Inflammatory macrophage treated with lipopolysaccharide for 1 hour (primary cell): ENCODE measurements at regions not wholly inside any gene's neighbourhood (a gene's known extent, or its start where the extent isn't known, plus 50 kb on each side); places are given as distances from the start of the nearest gene placed in this dataset.
A peak's percentile ranks its signal among the peaks of the same experiment; 100 is the strongest.
"Not testable (repeated sequence)": the region's sequence is repeated elsewhere in the genome, so short reads cannot be mapped to it uniquely, and the experiment has no call there.

Source experiments
- DNase-seq, 2 donors: peaks; one replicate each; pipeline ENCODE4 v3.0.0-alpha.2; 2020 to 2022

GRCh38 chr9:117864385-117865057 lies 160.3 kb downstream of the TLR4 start:
- DNase-seq = no peak

DNA sequence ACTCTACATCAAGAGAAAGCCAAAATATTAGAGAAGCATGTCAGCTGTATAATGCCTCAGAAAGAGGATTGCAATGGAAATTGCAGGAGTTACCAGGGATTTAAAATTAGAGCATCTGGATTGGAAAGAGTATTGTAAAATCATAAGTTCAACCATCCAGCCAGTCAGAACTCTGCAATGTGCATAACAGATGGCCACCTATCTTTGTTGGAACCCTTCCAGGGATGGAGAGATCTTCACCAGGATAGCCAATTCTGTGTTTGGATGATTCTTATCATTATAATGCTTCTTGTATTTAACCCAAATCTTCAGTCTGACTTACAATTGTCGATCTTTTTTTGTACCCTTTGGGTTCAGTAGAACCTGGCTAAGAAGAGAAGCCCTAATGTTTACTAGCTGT lies 164.4 kb downstream of the TLR4 start:
- no peak for DNase-seq

DNA sequence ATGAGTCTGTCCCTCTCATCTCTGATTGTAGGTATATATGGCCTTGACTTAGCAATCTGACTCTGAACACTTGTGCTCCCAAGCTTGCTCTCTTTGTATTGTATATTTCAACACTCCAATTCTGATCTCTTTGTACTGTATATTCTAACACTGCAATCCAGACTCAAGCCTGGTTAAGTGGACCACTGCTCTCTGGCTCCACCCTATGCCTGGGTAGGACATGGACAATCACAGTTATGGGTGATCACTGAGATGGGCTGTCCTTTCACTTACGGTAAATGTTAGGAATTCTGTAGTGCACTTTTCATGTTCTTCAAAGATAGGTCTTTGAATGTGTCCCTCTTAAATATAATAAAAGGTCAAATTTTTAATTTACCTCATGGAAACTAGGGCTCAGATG lies 165.1 kb downstream of the TLR4 start:
- no peak for DNase-seq

- no peak for DNase-seq
Observed at GRCh38 chr9:117869712-117870111, 165.5 kb downstream of the TLR4 start.

DNA sequence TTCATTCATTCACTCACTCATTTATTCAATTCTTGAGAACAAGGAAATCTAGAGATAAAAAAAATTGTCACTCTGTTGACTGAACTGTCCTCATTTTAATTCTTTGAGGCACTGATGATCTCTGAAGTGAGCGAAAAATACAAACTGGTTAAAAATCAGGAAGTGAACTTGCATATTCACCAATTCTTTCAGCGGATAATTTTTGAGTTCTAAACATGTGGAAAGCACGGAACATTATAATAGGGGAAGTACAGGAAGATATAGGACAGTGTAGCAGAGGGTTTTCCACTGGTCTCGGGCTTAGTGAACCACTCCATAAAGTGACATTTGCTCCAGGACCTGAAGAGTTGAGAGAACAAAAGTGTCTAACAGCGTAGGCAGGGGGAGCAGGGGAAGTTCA lies 169.5 kb downstream of the TLR4 start:
- peak in 1 of 2 donors; percentile 9 for DNase-seq

GRCh38 chr9:117875886-117876285 lies 171.7 kb downstream of the TLR4 start:
- DNase-seq = peak; percentile 8 to 9

- no peak for DNase-seq
Observed at GRCh38 chr9:117882171-117882570, 178.0 kb downstream of the TLR4 start.

- DNase-seq = no peak
Observed at GRCh38 chr9:117886616-117887015, 182.4 kb downstream of the TLR4 start.

- no peak for DNase-seq
Observed at GRCh38 chr9:117887383-117887782, 183.2 kb downstream of the TLR4 start.

- no peak for DNase-seq
Observed at GRCh38 chr9:117887941-117888340, 183.7 kb downstream of the TLR4 start.

- no peak for DNase-seq
Observed at GRCh38 chr9:117903453-117903852, 199.2 kb downstream of the TLR4 start.

GRCh38 chr9:117906763-117907162 lies 202.6 kb downstream of the TLR4 start:
- no peak for DNase-seq

DNA sequence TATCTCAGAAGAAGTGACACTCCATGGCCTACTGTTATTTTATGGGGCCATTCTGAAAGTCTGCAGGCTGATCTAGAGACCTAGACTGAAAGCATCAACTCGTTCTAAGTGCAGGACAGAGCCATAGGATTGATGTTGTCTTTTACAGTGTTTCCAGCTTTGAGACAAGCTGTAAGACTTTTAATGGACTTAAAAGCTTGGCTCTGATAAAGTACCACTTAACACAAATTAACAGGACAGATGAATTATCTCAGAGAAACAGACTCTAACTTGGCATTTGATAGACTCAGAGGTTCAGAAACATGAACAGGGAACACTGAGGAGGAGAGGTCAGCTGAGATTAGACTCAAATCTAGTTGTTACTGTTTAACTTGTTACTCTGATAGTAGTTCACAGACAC lies 203.2 kb downstream of the TLR4 start:
- DNase-seq = no peak

- no peak for DNase-seq
Observed at GRCh38 chr9:117916291-117916690, 212.1 kb downstream of the TLR4 start.

GRCh38 chr9:117917873-117918272 lies 213.7 kb downstream of the TLR4 start:
- no peak for DNase-seq

GRCh38 chr9:117919538-117919937 lies 215.3 kb downstream of the TLR4 start:
- no peak for DNase-seq

GRCh38 chr9:117926031-117926658 lies 221.9 kb downstream of the TLR4 start:
- DNase-seq = no peak

DNA sequence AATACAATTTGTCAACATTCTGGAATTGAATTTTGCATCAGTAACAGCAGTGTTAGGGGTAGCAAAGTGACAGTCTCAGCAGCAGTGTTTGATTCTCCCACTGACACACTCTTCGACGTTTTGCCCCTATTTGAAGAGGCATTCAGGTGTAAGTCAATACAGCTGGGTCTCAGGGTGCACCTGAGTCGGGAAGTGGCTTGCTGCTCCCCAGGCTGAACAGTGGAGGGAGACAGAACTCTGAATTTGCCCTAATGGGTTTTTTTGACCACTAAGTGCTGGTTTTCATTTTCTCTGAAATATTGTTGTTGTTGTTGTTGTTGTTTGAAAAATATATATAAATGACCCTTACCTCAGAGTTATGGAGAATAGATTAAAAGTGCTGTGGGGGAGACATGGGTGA lies 223.2 kb downstream of the TLR4 start:
- DNase-seq = no peak

DNA sequence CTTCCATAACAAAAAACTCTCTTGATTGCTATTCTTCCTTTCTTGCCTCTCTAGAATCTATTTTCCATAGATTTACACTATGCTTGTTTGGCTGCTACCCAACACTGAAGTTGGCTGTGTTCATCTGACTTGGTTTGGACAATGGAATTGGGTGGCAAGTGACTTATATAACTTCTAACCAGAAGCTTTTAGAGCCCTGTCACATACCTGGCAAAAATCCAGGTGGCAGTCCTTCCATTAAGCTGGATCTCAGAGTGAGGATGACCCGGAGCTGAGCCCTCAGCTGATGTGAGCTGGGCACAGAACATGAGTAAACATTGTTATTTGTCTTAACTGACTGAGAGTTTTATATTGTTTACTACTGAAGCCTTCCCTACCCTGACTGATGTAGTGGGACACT lies 225.7 kb downstream of the TLR4 start:
- DNase-seq = no peak

GRCh38 chr9:117932585-117932984 lies 228.4 kb downstream of the TLR4 start:
- no peak for DNase-seq

DNA sequence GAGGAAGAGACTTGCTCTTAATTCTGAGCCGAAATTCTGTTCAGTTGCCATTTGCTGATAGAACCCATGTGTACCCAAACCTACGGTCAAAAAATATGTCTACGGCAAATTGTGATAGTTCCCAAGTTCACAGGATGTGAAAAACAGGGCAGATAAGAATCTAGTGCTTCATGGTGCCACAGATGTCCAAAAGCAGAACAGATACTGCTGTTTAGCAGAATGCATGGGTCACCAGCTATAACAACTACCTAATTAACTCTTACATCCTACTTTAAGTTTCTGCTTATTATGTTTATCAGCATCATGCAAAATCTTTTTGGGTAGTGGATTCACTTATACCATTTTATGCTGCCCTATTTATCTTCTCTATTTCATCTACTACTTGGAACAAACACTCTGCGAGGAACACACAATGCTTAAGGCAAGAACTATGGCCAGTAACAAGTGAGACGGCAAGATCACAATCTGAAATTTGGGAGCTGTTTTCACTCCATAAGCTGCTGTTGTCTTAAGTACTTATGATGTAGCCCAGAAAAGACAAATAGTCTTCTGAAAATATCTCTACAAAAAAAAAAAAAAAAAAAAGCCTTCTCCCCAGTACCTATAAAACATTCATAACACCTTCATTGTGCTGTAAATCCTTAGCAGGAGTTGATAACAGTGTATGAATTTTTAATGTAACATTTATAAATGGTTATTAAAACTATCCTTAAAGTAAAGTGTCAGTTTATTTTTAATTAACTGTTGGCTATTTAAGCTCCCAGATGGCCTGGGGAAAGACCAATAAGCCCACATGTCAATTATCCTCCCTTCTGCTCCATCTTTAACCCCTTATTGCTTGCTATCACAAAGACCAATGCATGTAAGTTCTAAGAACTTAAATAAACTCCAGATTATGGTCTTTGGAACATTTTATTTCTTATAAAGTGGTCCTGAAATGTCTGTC lies 232.3 kb downstream of the TLR4 start:
- DNase-seq = no peak

DNA sequence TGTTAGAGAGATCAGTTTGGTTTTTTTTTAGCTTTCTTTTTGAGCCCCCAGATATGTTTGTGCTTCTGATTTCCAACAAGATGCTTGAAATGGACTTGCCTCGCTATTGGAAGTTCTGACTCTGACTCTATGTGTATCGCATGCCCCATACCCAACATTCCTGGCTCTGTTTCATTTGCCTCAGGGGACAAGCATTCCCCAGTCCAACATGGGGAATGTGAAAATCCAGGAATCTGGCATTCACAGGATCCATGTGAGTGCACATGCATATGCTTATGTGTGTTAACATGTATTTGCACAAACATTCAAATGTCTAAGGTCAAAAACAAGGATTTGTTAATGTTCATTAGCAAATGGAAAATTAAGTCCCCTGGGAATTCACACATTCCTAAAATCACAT lies 233.9 kb downstream of the TLR4 start:
- DNase-seq = no peak

- no peak for DNase-seq
Observed at GRCh38 chr9:117938896-117939295, 234.7 kb downstream of the TLR4 start.

DNA sequence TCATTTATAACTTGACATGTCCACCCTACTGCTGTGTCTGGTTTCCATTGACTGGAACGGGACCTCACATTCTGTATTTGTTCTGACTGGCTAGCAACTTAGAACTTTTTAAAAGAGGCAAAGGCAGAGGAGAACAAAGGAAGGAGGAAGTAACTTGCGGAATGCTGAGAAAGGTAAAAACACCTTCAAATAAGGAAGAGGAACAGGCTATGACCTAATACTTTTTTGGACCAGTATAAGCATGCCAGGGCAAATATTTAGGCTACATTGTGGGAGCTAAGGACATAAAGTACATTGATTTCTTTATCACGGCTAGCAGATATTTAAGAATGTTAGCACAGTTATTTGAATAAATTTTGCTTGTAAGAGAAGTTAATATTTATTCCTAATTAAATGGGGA lies 240.5 kb downstream of the TLR4 start:
- not testable (repeated sequence) for DNase-seq
